HG02642 (cell line): ENCODE measurements at regions not wholly inside any gene's neighbourhood (a gene's known extent, or its start where the extent isn't known, plus 50 kb on each side); places are given as distances from the start of the nearest gene placed in this dataset.

Experiments used
- ATAC-seq: cut with Tn5 transposase; IDR thresholded peaks from one replicate; pipeline ENCODE4 v1.9.1; 2021; ENCODE audit warnings: mild to moderate bottlenecking; ENCODE audit not compliant: unreplicated experiment, poor library complexity

GRCh38 chrX:43557792-43558191 lies 98.3 kb upstream of the MAOA start:
- no peak for ATAC-seq

GRCh38 chrX:43559644-43560043 lies 96.5 kb upstream of the MAOA start:
- no peak for ATAC-seq

- no peak for ATAC-seq
Measured at GRCh38 chrX:43560247-43560946, 95.7 kb upstream of the MAOA start.

DNA sequence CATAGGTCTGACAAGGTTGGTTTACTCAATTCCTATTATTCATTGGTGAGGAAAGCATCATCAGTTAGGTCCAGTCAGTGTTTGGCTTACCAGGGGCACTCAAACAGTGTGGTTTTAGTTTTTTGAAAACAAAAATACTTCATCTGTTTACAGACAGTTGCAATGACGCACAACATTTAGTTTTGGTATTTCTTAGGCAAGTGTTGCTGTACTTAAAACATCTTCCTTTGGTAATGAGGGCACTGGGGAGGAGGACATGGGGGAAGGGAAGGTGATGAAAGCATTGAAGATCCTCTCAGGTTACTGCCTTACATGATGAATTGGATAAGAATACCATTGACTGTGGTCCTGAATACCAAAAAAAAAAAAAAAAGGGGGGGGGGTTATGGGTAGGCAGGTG lies 93.7 kb upstream of the MAOA start:
- ATAC-seq: no peak

GRCh38 chrX:43564953-43565352 lies 91.1 kb upstream of the MAOA start:
- ATAC-seq: no peak

DNA sequence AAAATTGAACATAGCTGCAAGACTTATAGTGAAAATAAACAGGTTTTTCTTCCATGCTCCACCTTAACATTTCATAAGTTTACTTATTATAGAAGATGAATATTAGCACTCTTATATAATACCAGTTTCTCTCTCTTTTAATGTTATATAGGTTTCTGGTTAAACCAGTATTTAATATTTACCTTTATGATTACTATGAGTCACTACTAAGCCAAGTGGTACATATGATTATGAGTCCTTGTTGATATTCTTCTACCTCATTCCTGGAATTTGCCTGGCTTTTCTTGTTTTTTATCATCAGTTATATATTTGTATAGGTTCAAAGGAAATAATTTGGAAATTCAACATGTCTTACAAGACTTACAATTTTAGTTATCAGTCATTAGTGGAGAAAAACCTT lies 89.9 kb upstream of the MAOA start:
- no peak for ATAC-seq

- no peak for ATAC-seq
Measured at GRCh38 chrX:43573441-43574015, 82.6 kb upstream of the MAOA start.

DNA sequence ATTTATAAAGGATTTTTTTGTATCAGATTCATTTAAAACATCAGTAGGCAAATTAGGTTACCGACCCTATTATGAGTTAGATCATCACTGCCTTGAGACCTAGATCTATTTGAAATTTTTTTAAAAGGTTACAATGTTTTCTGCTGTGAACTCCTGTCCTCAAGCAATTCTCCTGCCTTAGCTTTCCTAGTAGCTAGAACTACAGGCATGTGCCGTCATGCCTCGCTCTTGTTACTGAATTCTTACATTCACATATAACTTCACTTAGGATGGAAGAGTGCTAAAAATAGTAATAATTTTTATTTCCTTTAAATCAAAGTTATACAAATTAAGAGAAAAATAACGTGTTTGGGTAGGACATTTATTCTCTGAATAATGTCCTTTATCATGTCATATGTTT lies 75.5 kb upstream of the MAOA start:
- no peak for ATAC-seq

GRCh38 chrX:43581167-43581566 lies 74.9 kb upstream of the MAOA start:
- ATAC-seq: no peak

GRCh38 chrX:43581888-43582539 lies 74.1 kb upstream of the MAOA start:
- no peak for ATAC-seq

GRCh38 chrX:43582540-43582913 lies 73.6 kb upstream of the MAOA start:
- ATAC-seq: no peak

DNA sequence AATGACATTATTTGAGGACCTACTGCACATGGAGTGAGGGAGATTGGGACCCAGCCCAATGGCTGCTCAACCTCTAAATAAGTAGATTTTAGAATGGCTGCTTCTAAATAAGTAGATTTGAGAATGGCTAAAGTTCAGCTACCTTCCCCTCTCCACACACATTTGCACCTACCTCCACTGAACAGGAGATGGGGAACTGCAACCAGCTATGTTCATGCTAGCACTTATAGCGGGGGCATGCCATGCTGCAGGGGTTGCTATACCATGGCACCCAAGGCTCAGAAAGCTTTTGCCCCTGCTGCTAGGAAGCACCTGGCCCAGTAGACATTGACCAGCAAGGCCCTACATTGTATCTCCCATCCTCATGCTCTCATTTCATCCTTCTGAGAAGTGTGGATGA lies 70.2 kb upstream of the MAOA start:
- no peak for ATAC-seq

- no peak for ATAC-seq
Measured at GRCh38 chrX:43586830-43587229, 69.3 kb upstream of the MAOA start.

DNA sequence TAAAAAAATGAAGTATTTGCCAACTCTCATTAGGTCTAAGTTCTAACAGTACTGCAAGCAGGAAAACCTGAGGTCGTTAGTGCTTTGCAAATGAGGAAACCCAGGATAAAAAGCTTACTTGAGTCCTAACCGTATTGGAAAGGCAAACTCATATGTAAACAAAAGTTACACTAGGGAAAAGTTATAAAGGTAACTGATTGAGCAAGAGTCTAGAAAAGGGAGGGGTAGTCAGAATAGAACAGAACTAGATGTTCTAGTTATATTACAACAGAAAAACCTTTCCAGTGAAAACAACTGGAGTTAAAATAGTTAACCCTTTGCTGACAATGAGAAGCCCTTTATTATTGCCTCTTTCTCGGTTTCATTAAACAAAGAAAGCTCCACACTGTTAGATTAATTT lies 66.4 kb upstream of the MAOA start:
- ATAC-seq: no peak

DNA sequence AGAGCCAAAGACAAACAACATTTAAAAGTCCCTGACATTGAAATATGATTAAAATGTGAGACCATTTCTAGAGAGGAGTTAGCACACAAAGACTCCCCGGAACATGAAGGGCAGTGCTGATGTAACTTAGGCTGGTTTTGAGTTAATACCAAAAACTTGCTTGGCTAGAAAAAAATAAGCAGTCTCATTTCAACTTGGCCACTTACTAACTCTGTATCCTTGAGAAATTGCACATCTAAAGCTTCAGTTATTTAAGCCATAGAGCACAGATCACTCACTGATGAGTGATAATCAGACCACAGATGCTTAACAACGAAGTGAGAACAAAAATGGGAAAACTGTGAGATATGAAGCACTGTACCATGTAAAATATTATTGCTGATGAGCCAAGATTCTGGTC lies 65.9 kb upstream of the MAOA start:
- no peak for ATAC-seq

- no peak for ATAC-seq
Measured at GRCh38 chrX:43592597-43592996, 63.5 kb upstream of the MAOA start.

GRCh38 chrX:43595931-43596330 lies 60.2 kb upstream of the MAOA start:
- ATAC-seq: no peak

- no peak for ATAC-seq
Measured at GRCh38 chrX:43604753-43605152, 51.3 kb upstream of the MAOA start.

- no peak for ATAC-seq
Measured at GRCh38 chrX:43605351-43605750, 50.7 kb upstream of the MAOA start.
